Fibroblast of lung (primary cell): ENCODE measurements at regions not wholly inside any gene's neighbourhood (a gene's known extent, or its start where the extent isn't known, plus 50 kb on each side); places are given as distances from the start of the nearest gene placed in this dataset.

ENCODE experiments used
- DNase-seq, 2 donors: peaks; one replicate each; pipeline versions ENCODE4 v3.0.0 to v3.0.0-alpha.2; 2010; ENCODE audit warnings: low read depth in 2 of 2
- H2AFZ ChIP-seq: 2 replicates; pipeline ENCODE4 v1.5.1; 2012; ENCODE audit warnings: low read length, control low read depth, inconsistent platforms
- H3K27ac ChIP-seq: 2 replicates; pipeline ENCODE4 v1.5.1; 2011; ENCODE audit warnings: low read length, control low read depth; ENCODE audit not compliant: insufficient read depth
- H3K27me3 ChIP-seq: 2 replicates; pipeline ENCODE4 v1.5.1; 2011; ENCODE audit warnings: mild to moderate bottlenecking, low read length; ENCODE audit not compliant: control insufficient read depth, insufficient read depth
- H3K36me3 ChIP-seq: 2 replicates; pipeline ENCODE4 v1.5.1; 2011; ENCODE audit warnings: low read length; ENCODE audit not compliant: control insufficient read depth, insufficient read depth
- H3K4me1 ChIP-seq: 2 replicates; pipeline ENCODE4 v1.5.1; 2011; ENCODE audit warnings: low read length; ENCODE audit not compliant: control insufficient read depth, insufficient read depth; ENCODE audit errors: extremely low read depth
- H3K4me2 ChIP-seq: 2 replicates; pipeline ENCODE4 v1.5.1; 2011; ENCODE audit warnings: low read length, control low read depth; ENCODE audit not compliant: insufficient read depth; ENCODE audit errors: extremely low read depth
- H3K4me3 ChIP-seq, 4 experiments: fragments of 200-600 bp in 1 of 4; sonication (generic) in 1 of 4; replicated peaks in 1 of 4; 2 replicates each; pipeline ENCODE4 v1.5.1; 2011 to 2016; ENCODE audit warnings: low read length in 4 of 4, low read depth in 3 of 4, mild to moderate bottlenecking in 3 of 4, control low read depth in 2 of 4, inconsistent platforms in 1 of 4, mixed read lengths in 1 of 4; ENCODE audit not compliant: insufficient read depth in 1 of 4; ENCODE audit errors: control extremely low read depth in 1 of 4
- H3K79me2 ChIP-seq: 2 replicates; pipeline ENCODE4 v1.5.1; 2012; ENCODE audit warnings: mild to moderate bottlenecking, low read length, inconsistent platforms; ENCODE audit not compliant: control insufficient read depth, insufficient read depth
- H3K9ac ChIP-seq: 2 replicates; pipeline ENCODE4 v1.5.1; 2011; ENCODE audit warnings: mild to moderate bottlenecking, low read length, control low read depth; ENCODE audit not compliant: insufficient read depth
- H3K9me3 ChIP-seq: 2 replicates; pipeline ENCODE4 v1.5.1; 2012; ENCODE audit warnings: low read depth, low read length; ENCODE audit not compliant: control insufficient read depth, insufficient read depth
- H4K20me1 ChIP-seq: 2 replicates; pipeline ENCODE4 v1.5.1; 2011; ENCODE audit warnings: low read length; ENCODE audit not compliant: control insufficient read depth, insufficient read depth; ENCODE audit errors: extremely low read depth
- CTCF ChIP-seq, 2 donors: IDR thresholded peaks in 1 of 2; conservative IDR thresholded peaks in 1 of 2; 1 replicate in 1 of 2; 2 replicates in 1 of 2; pipeline ENCODE4 v1.5.1; 2011 to 2012; ENCODE audit warnings: low read length in 2 of 2, control low read depth in 1 of 2, inconsistent platforms in 1 of 2, low read depth in 1 of 2, mild to moderate bottlenecking in 1 of 2
- EZH2 ChIP-seq: IDR thresholded peaks from 2 replicates; pipeline ENCODE4 v1.5.1; 2012; ENCODE audit warnings: low read length, control low read depth, mild to moderate bottlenecking; ENCODE audit errors: missing control alignments

DNA sequence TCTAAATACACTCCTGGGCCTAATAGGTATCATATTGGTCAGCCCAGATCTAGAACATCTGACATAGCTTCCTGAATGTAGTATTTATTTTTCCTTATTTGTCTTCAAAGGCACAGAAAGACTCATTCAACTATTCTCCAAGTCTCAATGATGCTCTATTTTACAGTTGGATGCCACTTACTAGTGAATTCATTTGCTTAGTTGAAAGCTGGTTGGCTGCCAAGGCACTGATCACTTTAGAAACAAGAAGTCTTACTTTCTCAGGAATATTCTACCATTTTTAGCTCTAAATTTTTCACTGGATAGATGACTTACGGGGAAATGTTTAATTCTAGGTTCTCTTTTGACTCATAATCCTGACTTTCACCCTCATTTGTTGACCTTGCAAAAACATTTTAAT is 863.4 kb downstream of the SORCS1 start:
- TF ChIP-seq EZH2 (no peak), CTCF (conservative IDR thresholded peaks at IDR 0.05 in 1 of 2, IDR thresholded peaks at IDR 0.05 in 1 of 2; ENCODE audit: low read depth in 1 of 2, low read length in 2 of 2) (no peak)
- no peak overlapping the region for H3K27ac ChIP-seq
- no peaks in the 10 kb centered on the region for H3K79me2 ChIP-seq
- no peak overlapping the region for H2AFZ ChIP-seq
- H3K4me1 ChIP-seq = no peaks in the 10 kb centered on the region
- H3K9me3 ChIP-seq = no peaks in the 10 kb centered on the region
- no peaks in the 10 kb centered on the region for H3K36me3 ChIP-seq
- H3K4me2 ChIP-seq = no peak overlapping the region
- no peak overlapping the region for H3K4me3 ChIP-seq
- no peak for DNase-seq
- H3K27me3 ChIP-seq = no peaks in the 10 kb centered on the region
- no peaks in the 10 kb centered on the region for H4K20me1 ChIP-seq
- no peak overlapping the region for H3K9ac ChIP-seq

DNA sequence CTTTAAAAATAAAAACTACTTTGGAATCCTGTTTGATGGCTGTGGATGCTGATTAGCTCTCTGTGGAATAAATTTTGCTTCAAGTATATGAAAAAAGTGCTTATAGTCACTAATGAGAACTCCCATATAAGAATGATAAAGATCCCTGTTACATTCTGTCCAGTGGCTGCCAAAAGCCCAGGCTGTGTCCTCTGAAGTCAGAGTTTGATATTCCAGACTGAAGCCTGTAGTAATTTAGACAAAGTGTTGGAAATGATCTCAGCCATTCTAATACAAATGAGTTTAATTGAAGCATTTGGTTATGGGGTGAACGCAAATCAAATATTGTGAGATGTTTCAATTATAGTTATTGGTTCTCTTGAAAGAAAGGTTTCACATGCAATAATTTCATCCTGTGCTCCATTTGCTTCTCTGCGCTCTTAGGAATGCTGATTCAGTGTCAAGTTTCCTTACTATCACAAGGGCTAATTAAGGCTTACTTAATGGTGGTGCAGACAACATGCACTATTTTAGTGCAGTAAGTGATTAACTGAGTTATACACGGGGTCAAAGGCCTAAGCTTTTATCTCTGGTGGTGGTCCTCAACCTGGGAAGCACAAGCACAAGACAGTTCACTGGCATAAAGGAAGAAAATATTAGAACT is 867.6 kb downstream of the SORCS1 start:
- H3K4me2 ChIP-seq = no peak overlapping the region
- no peak overlapping the region for H3K4me3 ChIP-seq
- no peaks in the 10 kb centered on the region for H3K79me2 ChIP-seq
- H4K20me1 ChIP-seq = no peaks in the 10 kb centered on the region
- H3K9me3 ChIP-seq = no peaks in the 10 kb centered on the region
- TF ChIP-seq EZH2 (no peak), CTCF (conservative IDR thresholded peaks at IDR 0.05 in 1 of 2, IDR thresholded peaks at IDR 0.05 in 1 of 2; ENCODE audit: low read depth in 1 of 2, low read length in 2 of 2) (no peak)
- no peaks in the 10 kb centered on the region for H3K36me3 ChIP-seq
- no peak overlapping the region for H3K9ac ChIP-seq
- H3K4me1 ChIP-seq = no peaks in the 10 kb centered on the region
- H2AFZ ChIP-seq = no peak overlapping the region
- DNase-seq = no peak
- no peaks in the 10 kb centered on the region for H3K27me3 ChIP-seq
- H3K27ac ChIP-seq = no peak overlapping the region

DNA sequence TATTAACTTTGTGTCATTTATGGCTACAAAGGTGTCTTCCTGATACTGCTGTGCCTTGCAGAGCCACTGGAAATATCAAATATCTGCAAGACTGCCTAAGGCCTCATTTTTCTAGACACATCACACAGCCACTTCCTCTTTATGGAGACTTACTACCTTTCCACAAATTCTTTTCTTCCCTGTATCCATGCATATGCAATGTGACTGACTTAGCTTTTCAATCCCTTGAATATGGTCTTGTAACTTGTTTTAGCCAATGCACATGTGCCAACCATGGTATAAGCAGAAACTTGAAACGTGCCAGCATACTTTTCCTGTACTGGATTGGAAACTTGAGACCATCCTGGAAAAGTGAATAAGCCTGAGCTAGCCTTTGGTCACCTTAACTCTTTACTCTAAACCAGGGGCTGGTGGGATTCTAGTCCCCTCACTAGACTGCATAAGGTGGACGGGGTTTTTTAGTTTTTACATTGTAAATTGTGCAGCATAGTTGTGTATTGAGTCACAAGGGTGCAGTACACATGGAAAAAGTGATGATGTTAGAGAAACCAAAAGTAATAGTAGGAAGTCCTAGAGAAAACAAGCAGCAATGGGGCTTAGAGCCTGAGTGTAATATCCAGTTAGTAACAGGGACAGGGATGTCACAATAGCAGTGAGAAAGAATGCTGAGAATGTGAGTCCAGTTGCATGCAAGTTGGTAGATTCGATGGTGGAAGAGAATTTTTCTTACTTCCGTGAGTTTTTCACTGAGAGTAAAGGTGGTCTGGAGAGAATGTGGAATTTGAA is 879.5 kb downstream of the SORCS1 start:
- Histone ChIP-seq H3K4me1 (no peaks in the 10 kb centered on the region), H2AFZ (no peak overlapping the region), H3K36me3 (no peaks in the 10 kb centered on the region), H3K79me2 (no peaks in the 10 kb centered on the region), H3K27me3 (no peaks in the 10 kb centered on the region), H3K27ac (no peak overlapping the region), H3K4me3 (no peak overlapping the region), H4K20me1 (no peaks in the 10 kb centered on the region), H3K9ac (no peak overlapping the region), H3K9me3 (no peaks in the 10 kb centered on the region), H3K4me2 (no peak overlapping the region)
- DNase-seq = no peak
- TF ChIP-seq CTCF (conservative IDR thresholded peaks at IDR 0.05 in 1 of 2, IDR thresholded peaks at IDR 0.05 in 1 of 2; ENCODE audit: low read depth in 1 of 2, low read length in 2 of 2) (no peak), EZH2 (no peak)
